Mesenchymal stem cell (in vitro differentiated cells and primary cell): ENCODE measurements at regions not wholly inside any gene's neighbourhood (a gene's known extent, or its start where the extent isn't known, plus 50 kb on each side); places are given as distances from the start of the nearest gene placed in this dataset.

Source experiments
- DNase-seq: peaks from one replicate; pipeline ENCODE4 v3.0.0-alpha.2; 2013
- H2AFZ ChIP-seq: one replicate; pipeline ENCODE4 v1.6.1; 2013; ENCODE audit warnings: low read depth, mild to moderate bottlenecking, control low read depth, inconsistent platforms, low read length, moderate library complexity
- H2AK5ac ChIP-seq: 2 replicates; pipeline ENCODE4 v1.6.1; 2013; ENCODE audit warnings: low read length, moderate library complexity, mild to moderate bottlenecking, inconsistent platforms; ENCODE audit not compliant: severe bottlenecking
- H2BK120ac ChIP-seq: one replicate; pipeline ENCODE4 v1.6.1; 2013; ENCODE audit warnings: low read depth, mild to moderate bottlenecking, inconsistent platforms, low read length, moderate library complexity
- H2BK12ac ChIP-seq, 2 experiments: one replicate each; pipeline ENCODE4 v1.6.1; 2013; ENCODE audit warnings: inconsistent platforms in 2 of 2, low read length in 2 of 2, mild to moderate bottlenecking in 2 of 2, moderate library complexity in 2 of 2, control low read depth in 1 of 2
- H2BK15ac ChIP-seq: one replicate; pipeline ENCODE4 v1.6.1; 2013; ENCODE audit warnings: mild to moderate bottlenecking, low read depth, inconsistent platforms; ENCODE audit not compliant: poor library complexity, severe bottlenecking
- H2BK5ac ChIP-seq: 2 replicates; pipeline ENCODE4 v1.6.1; 2013; ENCODE audit warnings: low read depth, mild to moderate bottlenecking, low read length, control low read depth, inconsistent platforms; ENCODE audit not compliant: poor library complexity, severe bottlenecking
- H3K14ac ChIP-seq, 2 experiments: one replicate each; pipeline ENCODE4 v1.6.1; 2013; ENCODE audit warnings: inconsistent platforms in 2 of 2, low read length in 2 of 2, control low read depth in 1 of 2, mild to moderate bottlenecking in 1 of 2, moderate library complexity in 1 of 2
- H3K18ac ChIP-seq, 2 experiments: one replicate each; pipeline ENCODE4 v1.6.1; 2013; ENCODE audit warnings: inconsistent platforms in 2 of 2, low read length in 2 of 2, control low read depth in 1 of 2, low read depth in 1 of 2, mild to moderate bottlenecking in 1 of 2
- H3K23ac ChIP-seq, 2 experiments: one replicate each; pipeline ENCODE4 v1.6.1; 2013; ENCODE audit warnings: inconsistent platforms in 2 of 2, low read length in 2 of 2, mild to moderate bottlenecking in 2 of 2, moderate library complexity in 2 of 2, control low read depth in 1 of 2
- H3K27ac ChIP-seq: 2 replicates; pipeline ENCODE4 v1.5.1; 2013; ENCODE audit warnings: mild to moderate bottlenecking, moderate library complexity, low read length, control low read depth, inconsistent platforms; ENCODE audit not compliant: poor library complexity, severe bottlenecking
- H3K27me3 ChIP-seq, 2 experiments: 2 replicates each; pipeline versions ENCODE4 v1.6.1 to v1.7.0; 2013; ENCODE audit warnings: low read length in 2 of 2, mild to moderate bottlenecking in 2 of 2, moderate library complexity in 2 of 2, control low read depth in 1 of 2, inconsistent platforms in 1 of 2; ENCODE audit not compliant: control insufficient read depth in 1 of 2, insufficient read depth in 1 of 2
- H3K36me3 ChIP-seq, 2 experiments: 2 replicates each; pipeline versions ENCODE4 v1.6.1 to v1.7.0; 2013; ENCODE audit warnings: low read length in 2 of 2, control low read depth in 1 of 2, inconsistent platforms in 1 of 2, low read depth in 1 of 2, mild to moderate bottlenecking in 1 of 2; ENCODE audit not compliant: insufficient read depth in 2 of 2, control insufficient read depth in 1 of 2
- H3K4ac ChIP-seq, 2 experiments: one replicate each; pipeline ENCODE4 v1.6.1; 2013; ENCODE audit warnings: inconsistent platforms in 2 of 2, low read length in 2 of 2, mild to moderate bottlenecking in 2 of 2, moderate library complexity in 2 of 2, control low read depth in 1 of 2, low read depth in 1 of 2
- H3K4me1 ChIP-seq: 2 replicates; pipeline ENCODE4 v1.6.1; 2013; ENCODE audit warnings: low read depth, low read length, control low read depth; ENCODE audit not compliant: control insufficient read depth, insufficient read depth
- H3K4me2 ChIP-seq: 2 replicates; pipeline ENCODE4 v1.6.1; 2013; ENCODE audit warnings: low read length, mild to moderate bottlenecking, inconsistent platforms; ENCODE audit not compliant: poor library complexity, severe bottlenecking
- H3K4me3 ChIP-seq, 2 experiments: 2 replicates each; pipeline versions ENCODE4 v1.5.1 to v1.7.0; 2013; ENCODE audit warnings: low read length in 2 of 2, mild to moderate bottlenecking in 2 of 2, control low read depth in 1 of 2, low read depth in 1 of 2; ENCODE audit not compliant: insufficient read depth in 1 of 2
- H3K79me1 ChIP-seq: replicated peaks from 2 replicates; pipeline ENCODE4 v1.6.1; 2013; ENCODE audit warnings: mild to moderate bottlenecking, control low read depth, low read length, inconsistent platforms; ENCODE audit not compliant: poor library complexity, severe bottlenecking
- H3K9ac ChIP-seq: 2 replicates; pipeline ENCODE4 v1.7.0; 2013; ENCODE audit warnings: mild to moderate bottlenecking, low read length, moderate library complexity
- H3K9me3 ChIP-seq: 2 replicates; pipeline ENCODE4 v1.7.0; 2013; ENCODE audit warnings: mild to moderate bottlenecking, low read length; ENCODE audit not compliant: control insufficient read depth
- H4K8ac ChIP-seq: one replicate; pipeline ENCODE4 v1.6.1; 2013; ENCODE audit warnings: inconsistent platforms, mild to moderate bottlenecking, low read length, moderate library complexity
- H4K91ac ChIP-seq: one replicate; pipeline ENCODE4 v1.6.1; 2013; ENCODE audit warnings: mild to moderate bottlenecking, low read length, inconsistent platforms
- whole genome bisulfite sequencing: methylation state at CpG from one replicate; pipeline ENCODE4 v1.1.7; 2013; ENCODE audit warnings: mixed read lengths; 5-methylcytosine and 5-hydroxymethylcytosine counted together

- H3K27me3 ChIP-seq = no peaks in the 10 kb centered on the region
- H3K9me3 ChIP-seq = peaks cover 38% of the 10 kb centered on the region
- no peak overlapping the region for H2BK120ac ChIP-seq
- H3K4me1 ChIP-seq = no peaks in the 10 kb centered on the region
- no peaks in the 10 kb centered on the region for H3K36me3 ChIP-seq
- no peak overlapping the region for H3K14ac ChIP-seq
- no peak overlapping the region for H2BK15ac ChIP-seq
- WGBS = 87% methylated on average over 2 of the region's 2 CpGs
- no peak overlapping the region for H3K4ac ChIP-seq
- no peak overlapping the region for H2AFZ ChIP-seq
- H3K4me2 ChIP-seq = no peak overlapping the region
- H3K4me3 ChIP-seq = peak overlapping the region in 1 of 2 experiments; percentile 11
- no peak overlapping the region for H3K18ac ChIP-seq
- no peak overlapping the region for H2BK5ac ChIP-seq
- H3K23ac ChIP-seq = no peak overlapping the region
- no peak overlapping the region for H2AK5ac ChIP-seq
- H4K91ac ChIP-seq = no peak overlapping the region
- no peak overlapping the region for H4K8ac ChIP-seq
- H3K9ac ChIP-seq = no peak overlapping the region
- no peak overlapping the region for H3K27ac ChIP-seq
- no peak for DNase-seq
- no peaks in the 10 kb centered on the region for H3K79me1 ChIP-seq
- no peak overlapping the region for H2BK12ac ChIP-seq
These were observed 80.1 kb upstream of the PTGFR start for GRCh38 chr1:78410643-78411042.

- H3K14ac ChIP-seq = no peak overlapping the region
- H2AFZ ChIP-seq = no peak overlapping the region
- no peak overlapping the region for H2AK5ac ChIP-seq
- no peaks in the 10 kb centered on the region for H3K27me3 ChIP-seq
- no peak overlapping the region for H2BK15ac ChIP-seq
- no peak overlapping the region for H3K4me2 ChIP-seq
- no peak overlapping the region for H4K91ac ChIP-seq
- peaks cover 37% of the 10 kb centered on the region for H3K9me3 ChIP-seq
- no peak overlapping the region for H2BK12ac ChIP-seq
- no peak overlapping the region for H3K27ac ChIP-seq
- WGBS = 52% methylated on average over 1 of the region's 3 CpGs
- H3K9ac ChIP-seq = no peak overlapping the region
- H2BK120ac ChIP-seq = no peak overlapping the region
- H3K23ac ChIP-seq = no peak overlapping the region
- no peaks in the 10 kb centered on the region for H3K79me1 ChIP-seq
- H3K18ac ChIP-seq = no peak overlapping the region
- H3K4me3 ChIP-seq = peak overlapping the region in 1 of 2 experiments; percentile 23
- H3K4me1 ChIP-seq = no peaks in the 10 kb centered on the region
- DNase-seq = no peak
- H2BK5ac ChIP-seq = no peak overlapping the region
- no peak overlapping the region for H4K8ac ChIP-seq
- H3K36me3 ChIP-seq = no peaks in the 10 kb centered on the region
- no peak overlapping the region for H3K4ac ChIP-seq
These were observed 79.1 kb upstream of the PTGFR start for GRCh38 chr1:78411707-78412106.

DNA sequence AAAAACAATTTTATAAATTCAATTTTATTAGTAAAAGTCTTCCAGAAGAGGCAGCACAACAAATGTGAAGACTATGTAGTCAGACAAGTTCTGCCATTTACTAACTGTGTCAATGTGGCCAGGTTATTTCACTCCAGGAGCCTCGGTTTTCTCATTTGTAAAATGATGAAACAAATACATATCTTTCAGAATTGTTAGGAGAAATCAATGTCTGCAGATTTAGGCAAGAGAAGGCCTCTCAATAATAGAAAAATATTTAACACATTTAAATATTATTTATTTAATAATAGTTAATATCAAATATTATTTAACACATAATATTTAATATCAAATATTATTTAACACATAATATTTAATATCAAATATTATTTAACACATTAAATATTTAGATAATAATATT lies 75.6 kb upstream of the PTGFR start:
- H4K8ac ChIP-seq = no peak overlapping the region
- H3K27me3 ChIP-seq = no peaks in the 10 kb centered on the region
- H3K4me1 ChIP-seq = no peaks in the 10 kb centered on the region
- DNase-seq = no peak
- no peaks in the 10 kb centered on the region for H3K79me1 ChIP-seq
- no peak overlapping the region for H2AFZ ChIP-seq
- no peak overlapping the region for H3K4ac ChIP-seq
- H4K91ac ChIP-seq = no peak overlapping the region
- H3K18ac ChIP-seq = no peak overlapping the region
- H3K14ac ChIP-seq = no peak overlapping the region
- no peak overlapping the region for H3K4me3 ChIP-seq
- H3K23ac ChIP-seq = no peak overlapping the region
- no peak overlapping the region for H3K27ac ChIP-seq
- H2BK15ac ChIP-seq = no peak overlapping the region
- peaks cover 31% of the 10 kb centered on the region for H3K9me3 ChIP-seq
- no peak overlapping the region for H2BK5ac ChIP-seq
- H2AK5ac ChIP-seq = no peak overlapping the region
- no CpG with 5 or more reads among the region's 1 CpG for WGBS
- H3K9ac ChIP-seq = no peak overlapping the region
- H3K4me2 ChIP-seq = no peak overlapping the region
- no peaks in the 10 kb centered on the region for H3K36me3 ChIP-seq
- H2BK120ac ChIP-seq = no peak overlapping the region
- no peak overlapping the region for H2BK12ac ChIP-seq

- 80% methylated on average over 1 of the region's 3 CpGs for WGBS
- Histone ChIP-seq H3K23ac (no peak overlapping the region), H2AK5ac (no peak overlapping the region), H2BK15ac (no peak overlapping the region), H3K4me3 (peak overlapping the region in 1 of 2 experiments; percentile 62), H4K8ac (no peak overlapping the region), H2AFZ (no peak overlapping the region), H3K27ac (no peak overlapping the region), H3K27me3 (peaks cover 0 to 5% of the 10 kb centered on the region in 2 experiments), H3K4me2 (no peak overlapping the region), H3K9me3 (no peaks in the 10 kb centered on the region), H3K79me1 (no peaks in the 10 kb centered on the region), H3K9ac (peak overlapping the region; percentile 88), H2BK12ac (no peak overlapping the region), H2BK120ac (no peak overlapping the region), H3K18ac (no peak overlapping the region), H3K4me1 (no peaks in the 10 kb centered on the region), H3K4ac (no peak overlapping the region), H2BK5ac (no peak overlapping the region), H3K36me3 (no peaks in the 10 kb centered on the region), H3K14ac (no peak overlapping the region), H4K91ac (no peak overlapping the region)
- DNase-seq = no peak
These were observed 71.5 kb upstream of the PTGFR start for GRCh38 chr1:78419309-78419708.
